PC-3 (cell line): ENCODE measurements at regions not wholly inside any gene's neighbourhood (a gene's known extent, or its start where the extent isn't known, plus 50 kb on each side); places are given as distances from the start of the nearest gene placed in this dataset.

Experiments
- ATAC-seq: fragments of 200-7000 bp; cut with Tn5 transposase; 2 replicates; pipeline ENCODE4 v1.9.1; 2020; ENCODE audit warnings: mild to moderate bottlenecking, moderate library complexity
- BruUV-seq: library from RNA; stranded (reverse); fragments of 400-500 nt; replicated peaks from 2 replicates; lab custom pipeline; 2021; lab: Mats Ljungman, UMichigan
- CTCF ChIA-PET: fragments of 300-600 bp; sonication (Branson Sonifier 250); formaldehyde crosslinking; loops from one replicate; lab custom pipeline; 2022; ENCODE audit warnings: antibody characterized with exemption; lab: Charles Lee
- POLR2A ChIA-PET: fragments of 300-600 bp; sonication (Branson Sonifier 250); formaldehyde crosslinking; loops from one replicate; lab custom pipeline; 2022; ENCODE audit warnings: antibody characterized with exemption; ENCODE audit not compliant: unreplicated experiment; lab: Charles Lee
- DNase-seq: peaks from one replicate; pipeline ENCODE4 v3.0.0-alpha.2; 2015
- H2AFZ ChIP-seq: fragments of 300-600 bp; sonication (generic); 2 replicates; pipeline ENCODE4 v1.6.0; 2016; ENCODE audit warnings: antibody characterized with exemption, low read length
- H3F3A ChIP-seq: fragments of 300-600 bp; sonication (generic); one replicate; pipeline ENCODE4 v1.6.0; 2017; ENCODE audit warnings: antibody characterized with exemption, low read length, control low read depth, mild to moderate bottlenecking; ENCODE audit not compliant: unreplicated experiment
- H3K27ac ChIP-seq: fragments of 300-600 bp; sonication (generic); 2 replicates; pipeline ENCODE4 v1.5.1; 2016; ENCODE audit warnings: mild to moderate bottlenecking, low read length
- H3K27me3 ChIP-seq: fragments of 300-600 bp; sonication (generic); 2 replicates; pipeline ENCODE4 v1.6.1; 2016; ENCODE audit warnings: low read length, mixed read lengths
- H3K36me3 ChIP-seq: fragments of 300-600 bp; sonication (generic); 2 replicates; pipeline ENCODE4 v1.6.1; 2016; ENCODE audit warnings: low read depth, mixed run types, low read length, mixed read lengths
- H3K4me1 ChIP-seq: fragments of 300-600 bp; sonication (generic); 2 replicates; pipeline ENCODE4 v1.5.1; 2016; ENCODE audit warnings: low read length; ENCODE audit not compliant: insufficient read depth
- H3K4me2 ChIP-seq: fragments of 300-600 bp; sonication (generic); 2 replicates; pipeline ENCODE4 v1.6.0; 2016; ENCODE audit warnings: low read length
- H3K4me3 ChIP-seq: fragments of 300-600 bp; sonication (generic); 2 replicates; pipeline ENCODE4 v1.5.1; 2016; ENCODE audit warnings: mild to moderate bottlenecking, low read length, mixed read lengths
- H3K79me2 ChIP-seq: fragments of 300-600 bp; sonication (generic); 2 replicates; pipeline ENCODE4 v1.6.1; 2017; ENCODE audit warnings: low read length, mixed read lengths
- H3K9ac ChIP-seq: fragments of 300-600 bp; sonication (generic); 2 replicates; pipeline ENCODE4 v1.6.0; 2016; ENCODE audit warnings: mild to moderate bottlenecking, low read length
- H3K9me2 ChIP-seq: fragments of 300-600 bp; sonication (generic); replicated peaks from 2 replicates; pipeline ENCODE4 v1.6.1; 2016; ENCODE audit warnings: mixed run types, low read length, mixed read lengths
- H3K9me3 ChIP-seq: fragments of 300-600 bp; sonication (generic); 2 replicates; pipeline ENCODE4 v1.6.1; 2016; ENCODE audit warnings: low read length, mixed read lengths
- H4K20me1 ChIP-seq: fragments of 300-600 bp; sonication (generic); 2 replicates; pipeline ENCODE4 v1.6.1; 2016; ENCODE audit warnings: low read length, mixed read lengths
- CTCF ChIP-seq: fragments of 300-600 bp; sonication (generic); conservative IDR thresholded peaks from 2 replicates; pipeline ENCODE4 v1.5.1; 2017; ENCODE audit warnings: antibody characterized with exemption, low read depth, mild to moderate bottlenecking, low read length
- EZH2 ChIP-seq: fragments of 300-600 bp; sonication (generic); IDR thresholded peaks from one replicate; pipeline ENCODE4 v1.6.1; 2017; ENCODE audit warnings: antibody characterized with exemption, mild to moderate bottlenecking, low read length; ENCODE audit not compliant: unreplicated experiment
- EZH2phosphoT487 ChIP-seq: fragments of 300-600 bp; sonication (generic); IDR thresholded peaks from 2 replicates; pipeline ENCODE4 v1.6.1; 2018; ENCODE audit warnings: mild to moderate bottlenecking, antibody characterized with exemption, low read length, borderline replicate concordance
- intact Hi-C: fragments of 100-400 bp; cut with micrococcal nuclease; formaldehyde crosslinking; loops from 2 replicates; pipeline ENCODE4 v1.9.0; 2023

- H4K20me1 ChIP-seq, result no peaks in the 10 kb centered on the region
- no peaks in the 10 kb centered on the region for H3K79me2 ChIP-seq
- H3K36me3 ChIP-seq, result no peaks in the 10 kb centered on the region
- intact Hi-C loops, result no loop called here
- ATAC-seq, result no peak
- POLR2A ChIA-PET, result no interaction called here
- CTCF ChIA-PET, result no interaction called here
- no TSS peak for BruUV-seq
- H3K4me1 ChIP-seq, result no peaks in the 10 kb centered on the region
- no peak overlapping the region for H3K9ac ChIP-seq
- no peak overlapping the region for H3K27ac ChIP-seq
- DNase-seq, result no peak
- H3K9me3 ChIP-seq, result 0 out of 2 replicates have a peak, but pooled peaks cover 11% of the 10 kb centered on the region
- no peak overlapping the region for H2AFZ ChIP-seq
- H3F3A ChIP-seq, result no peaks in the 10 kb centered on the region
- no peaks in the 10 kb centered on the region for H3K9me2 ChIP-seq
- H3K27me3 ChIP-seq, result no peaks in the 10 kb centered on the region
- no peak overlapping the region for H3K4me2 ChIP-seq
- TF ChIP-seq CTCF, result no peak
- no peak overlapping the region for H3K4me3 ChIP-seq
These were observed 477.8 kb upstream of the TMPO start for GRCh38 chr12:98037401-98038140.

- Histone ChIP-seq H3K9ac (no peak overlapping the region), H3F3A (no peaks in the 10 kb centered on the region), H3K9me2 (no peaks in the 10 kb centered on the region), H2AFZ (no peak overlapping the region), H3K4me3 (no peak overlapping the region), H3K27me3 (no peaks in the 10 kb centered on the region; the same call in 1 of the 2 replicates), H3K9me3 (0 out of 2 replicates have a peak, but pooled peaks cover 11% of the 10 kb centered on the region), H3K4me1 (no peaks in the 10 kb centered on the region), H3K36me3 (no peaks in the 10 kb centered on the region), H3K4me2 (no peak overlapping the region), H3K27ac (no peak overlapping the region), H4K20me1 (no peaks in the 10 kb centered on the region), H3K79me2 (no peaks in the 10 kb centered on the region)
- ATAC-seq (no peak), DNase-seq (no peak)
- BruUV-seq, result no TSS peak
- CTCF ChIA-PET, result no interaction called here
- POLR2A ChIA-PET, result no interaction called here
- TF ChIP-seq CTCF, result no peak
- no peak for TF ChIP-seq EZH2phosphoT487
- TF ChIP-seq EZH2, result no peak
- intact Hi-C loops, result no loop called here
These were observed 472.7 kb upstream of the TMPO start for GRCh38 chr12:98042668-98043067.

GRCh38 chr12:98045395-98045794 lies 470.0 kb upstream of the TMPO start:
- H3K9ac ChIP-seq, result no peak overlapping the region
- H3K4me3 ChIP-seq, result no peak overlapping the region
- 0 out of 2 replicates have a peak, but pooled peaks cover 4% of the 10 kb centered on the region for H3K9me3 ChIP-seq
- no peak overlapping the region for H2AFZ ChIP-seq
- CTCF ChIA-PET, result no interaction called here
- intact Hi-C loops, result no loop called here
- no peak for DNase-seq
- H3K27ac ChIP-seq, result no peak overlapping the region
- H3F3A ChIP-seq, result no peaks in the 10 kb centered on the region
- H3K36me3 ChIP-seq, result no peaks in the 10 kb centered on the region
- H3K4me1 ChIP-seq, result no peaks in the 10 kb centered on the region
- H3K27me3 ChIP-seq, result no peaks in the 10 kb centered on the region; the same call in 1 of the 2 replicates
- no peak for TF ChIP-seq EZH2
- no peak for TF ChIP-seq EZH2phosphoT487
- no peak for TF ChIP-seq CTCF
- H3K4me2 ChIP-seq, result no peak overlapping the region
- H3K79me2 ChIP-seq, result no peaks in the 10 kb centered on the region
- H4K20me1 ChIP-seq, result no peaks in the 10 kb centered on the region
- BruUV-seq, result no TSS peak
- H3K9me2 ChIP-seq, result no peaks in the 10 kb centered on the region
- POLR2A ChIA-PET, result no interaction called here
- no peak for ATAC-seq
